Stimulated activated naive CD8-positive, alpha-beta T cell treated with anti-CD3 and anti-CD28 coated beads, Interleukin-15, Interleukin-2, amounts not matched to agents 100 U/mL and 50 U/mL, for 24 hours (primary cell): ENCODE measurements at regions not wholly inside any gene's neighbourhood (a gene's known extent, or its start where the extent isn't known, plus 50 kb on each side); places are given as distances from the start of the nearest gene placed in this dataset.
"Not testable (repeated sequence)": the region's sequence is repeated elsewhere in the genome, so short reads cannot be mapped to it uniquely, and the experiment has no call there.

ENCODE experiments used
- ATAC-seq: fragments of 150-1000 bp; cut with Tn5 transposase; one replicate; pipeline ENCODE4 v1.10.0; 2021
- DNase-seq: peaks from one replicate; pipeline ENCODE4 v3.0.0; 2021

GRCh38 chr6:3672339-3672738, 79.2 kb downstream of the PXDC1 start:
- not testable (repeated sequence) for DNase-seq, ATAC-seq

GRCh38 chr6:3671382-3671781, 80.1 kb downstream of the PXDC1 start:
- DNase-seq (no peak), ATAC-seq (no peak)

DNA sequence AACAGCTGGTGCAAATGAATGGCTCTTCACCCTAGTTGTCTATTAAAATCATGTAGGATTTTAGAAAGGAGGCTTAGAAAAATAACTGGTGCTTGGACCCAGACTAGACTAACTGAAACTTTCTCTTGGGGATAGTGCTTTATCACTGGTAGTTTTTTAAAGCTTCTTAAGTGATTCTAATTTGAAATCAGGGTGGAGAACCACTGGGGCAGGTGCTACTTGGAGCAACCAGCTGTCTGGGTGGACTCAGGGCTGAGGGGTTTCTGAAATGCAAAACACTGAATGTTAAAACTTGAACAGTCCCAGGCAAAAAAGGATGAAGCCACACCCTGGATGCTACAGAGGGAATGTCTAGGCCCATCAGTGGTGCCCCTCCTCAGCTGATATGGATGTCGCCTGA, 81.2 kb downstream of the PXDC1 start:
- ATAC-seq (no peak), DNase-seq (no peak)

GRCh38 chr6:3669916-3670315, 81.6 kb downstream of the PXDC1 start:
- ATAC-seq (no peak), DNase-seq (no peak)

- DNase-seq (no peak), ATAC-seq (no peak)
These were observed 85.9 kb downstream of the PXDC1 start for GRCh38 chr6:3665608-3666007.

GRCh38 chr6:3664625-3665041, 86.9 kb downstream of the PXDC1 start:
- DNase-seq (no peak), ATAC-seq (no peak)

- no peak for DNase-seq
- no peak for ATAC-seq
These were observed 87.7 kb downstream of the PXDC1 start for GRCh38 chr6:3663811-3664210.

DNA sequence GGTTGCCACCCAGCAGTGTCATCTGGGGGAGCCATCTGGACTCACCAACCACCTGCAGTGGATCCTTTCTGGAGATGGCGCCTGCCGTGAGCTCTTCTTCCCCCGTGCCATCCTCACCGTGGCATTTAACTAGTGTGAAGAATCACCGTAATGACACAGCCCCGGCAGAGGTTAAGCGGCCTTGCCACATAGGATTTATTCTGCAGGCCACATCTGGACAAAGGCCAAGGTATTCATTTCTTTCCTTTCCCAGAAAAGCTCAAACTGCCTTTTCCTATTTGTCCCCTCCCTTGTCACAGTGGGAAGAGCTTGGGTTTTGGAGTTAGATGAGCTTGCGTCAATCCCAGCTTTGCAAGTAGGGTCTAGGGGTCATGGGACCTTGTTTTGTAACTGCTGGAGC, 88.4 kb downstream of the PXDC1 start:
- DNase-seq: no peak
- ATAC-seq: no peak

DNA sequence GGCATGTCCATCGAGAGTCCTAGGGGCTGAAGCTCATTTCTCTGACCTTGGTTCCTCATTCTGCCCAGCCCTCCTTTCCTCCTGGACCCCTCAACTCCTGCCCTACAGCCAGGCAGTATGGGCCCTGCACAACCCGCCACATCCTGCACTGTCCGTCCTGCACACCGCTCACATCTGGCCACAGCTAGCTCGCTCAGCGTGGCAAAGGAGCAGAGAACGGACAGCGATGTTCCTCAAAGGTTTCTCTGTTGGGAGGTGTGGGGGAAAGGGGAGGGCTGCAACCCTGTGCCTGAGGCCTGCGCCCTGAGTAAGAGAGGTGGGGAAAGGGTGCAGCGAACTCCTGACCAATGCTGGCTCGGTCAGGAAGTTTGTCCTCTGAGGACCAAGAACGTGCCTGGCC, 90.1 kb downstream of the PXDC1 start:
- DNase-seq (no peak), ATAC-seq (no peak)

GRCh38 chr6:3660473-3660872, 91.0 kb downstream of the PXDC1 start:
- ATAC-seq (no peak), DNase-seq (no peak)

DNA sequence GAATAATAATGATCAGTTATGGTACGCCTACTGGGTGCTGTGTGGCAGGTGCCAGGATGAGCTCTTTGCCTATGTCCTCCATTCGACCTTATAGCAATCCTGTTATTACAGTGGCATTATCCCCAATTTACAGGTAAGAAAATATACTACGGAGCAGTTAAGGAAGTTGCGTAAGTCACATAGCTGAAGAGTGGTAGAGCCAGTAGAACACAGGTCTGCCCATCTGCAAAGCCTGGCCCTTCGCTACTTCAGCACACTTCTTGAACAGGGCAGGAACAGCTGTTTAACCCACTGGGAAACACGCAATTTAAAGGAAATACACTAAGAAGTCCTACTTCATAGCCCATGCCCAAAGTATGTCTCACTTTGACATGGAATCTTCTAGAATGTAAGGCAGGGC, 91.8 kb downstream of the PXDC1 start:
- ATAC-seq: no peak
- DNase-seq: no peak

- no peak for ATAC-seq
- DNase-seq: no peak
These were observed 95.4 kb downstream of the PXDC1 start for GRCh38 chr6:3656076-3656475.

GRCh38 chr6:3654898-3655297, 96.6 kb downstream of the PXDC1 start:
- ATAC-seq (no peak), DNase-seq (no peak)

DNA sequence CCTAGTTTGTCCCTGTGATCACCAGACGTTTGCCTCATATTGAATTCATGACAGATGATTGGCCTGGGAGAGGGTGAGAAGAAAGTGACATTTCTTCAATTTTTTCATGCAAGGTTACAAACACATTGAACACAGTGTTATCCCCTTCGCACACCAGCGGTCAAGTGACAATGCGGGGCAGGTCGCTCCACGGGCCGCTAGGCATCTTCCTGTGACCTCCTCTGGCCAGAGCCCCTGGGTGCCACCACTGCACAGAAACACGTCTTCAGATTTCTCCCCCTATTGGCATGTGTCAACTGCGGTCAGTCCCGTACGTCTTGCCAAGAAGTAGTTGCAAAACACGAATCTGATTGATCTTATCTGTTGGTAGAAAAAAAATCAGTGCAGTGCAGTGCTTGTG, 97.1 kb downstream of the PXDC1 start:
- ATAC-seq (no peak), DNase-seq (no peak)

- DNase-seq (no peak), ATAC-seq (no peak)
These were observed 97.9 kb downstream of the PXDC1 start for GRCh38 chr6:3653528-3654070.

GRCh38 chr6:3651698-3652229, 99.7 kb downstream of the PXDC1 start:
- DNase-seq (no peak), ATAC-seq (no peak)

GRCh38 chr6:3650959-3651697, 100.4 kb downstream of the PXDC1 start:
- ATAC-seq: no peak
- no peak for DNase-seq

GRCh38 chr6:3650076-3650958, 101.2 kb downstream of the PXDC1 start:
- DNase-seq (no peak), ATAC-seq (no peak)

- no peak for DNase-seq
- no peak for ATAC-seq
These were observed 102.8 kb downstream of the PXDC1 start for GRCh38 chr6:3648724-3649123.

- ATAC-seq: no peak
- no peak for DNase-seq
These were observed 104.7 kb downstream of the PXDC1 start for GRCh38 chr6:3646616-3647362.

DNA sequence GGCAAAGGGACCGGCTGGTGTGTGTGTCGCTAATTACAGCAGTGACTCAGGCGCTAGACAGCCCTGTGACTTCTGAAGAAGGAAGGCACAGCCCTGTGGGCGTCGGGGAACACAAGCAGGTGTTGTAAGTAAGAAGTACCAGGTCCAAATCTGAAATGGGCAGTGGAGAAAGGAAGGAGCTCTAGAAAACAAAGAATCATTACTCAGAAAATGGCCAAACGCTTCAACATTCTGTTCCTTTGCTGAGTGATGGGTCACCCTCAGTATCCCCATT, 106.8 kb downstream of the PXDC1 start:
- ATAC-seq: no peak
- no peak for DNase-seq

- no peak for ATAC-seq
- no peak for DNase-seq
These were observed 107.4 kb downstream of the PXDC1 start for GRCh38 chr6:3643921-3644738.
